H1 (cell line): ENCODE measurements at regions not wholly inside any gene's neighbourhood (a gene's known extent, or its start where the extent isn't known, plus 50 kb on each side); places are given as distances from the start of the nearest gene placed in this dataset.

Experiments
- CTCF ChIP-seq, 3 experiments: IDR thresholded peaks; 1 replicate in 2 of 3; 2 replicates in 1 of 3; pipeline versions ENCODE4 v1.5.1 to v1.6.1; 2011; ENCODE audit warnings: low read length in 3 of 3, mild to moderate bottlenecking in 3 of 3, inconsistent platforms in 2 of 3, low read depth in 1 of 3, moderate library complexity in 1 of 3; ENCODE audit not compliant: insufficient read depth in 1 of 3; ENCODE audit errors: control extremely low read depth in 1 of 3
- POLR2AphosphoS5 ChIP-seq: IDR thresholded peaks from 2 replicates; pipeline ENCODE4 v1.6.1; 2011; ENCODE audit warnings: low read depth, low read length
- TAF1 ChIP-seq: IDR thresholded peaks from 2 replicates; pipeline ENCODE4 v1.6.1; 2011; ENCODE audit warnings: mild to moderate bottlenecking, low read depth, low read length

- TF ChIP-seq CTCF (IDR thresholded peaks at IDR 0.05; ENCODE audit: control extremely low read depth in 1 of 3, insufficient read depth in 1 of 3, low read depth in 1 of 3, low read length in 3 of 3) (no peak), TAF1 (no peak), POLR2AphosphoS5 (no peak)
These were observed 173.7 kb upstream of the EGLN3 start for GRCh38 chr14:34124585-34124984.
